Left hindlimb (tissue), 1 donor: ENCODE measurements at regions not wholly inside any gene's neighbourhood (a gene's known extent, or its start where the extent isn't known, plus 50 kb on each side); places are given as distances from the start of the nearest gene placed in this dataset.
"Not testable (repeated sequence)": the region's sequence is repeated elsewhere in the genome, so short reads cannot be mapped to it uniquely, and the experiment has no call there.

Experiments
- DNase-seq: peaks from one replicate; pipeline ENCODE4 v3.0.0-alpha.2; 2018

- DNase-seq: no peak
Observed at GRCh38 chr3:3433711-3434110, 254.2 kb upstream of the CRBN start.

GRCh38 chr3:3429841-3430240 is 250.3 kb upstream of the CRBN start:
- DNase-seq: no peak

- DNase-seq: not testable (repeated sequence)
Observed at GRCh38 chr3:3407707-3408106, 228.2 kb upstream of the CRBN start.

GRCh38 chr3:3405131-3405530 is 225.6 kb upstream of the CRBN start:
- DNase-seq: no peak

- no peak for DNase-seq
Observed at GRCh38 chr3:3403700-3404099, 224.2 kb upstream of the CRBN start.

- DNase-seq: no peak
Observed at GRCh38 chr3:3392946-3393345, 213.5 kb upstream of the CRBN start.

- no peak for DNase-seq
Observed at GRCh38 chr3:3383461-3383860, 204.0 kb upstream of the CRBN start.

- no peak for DNase-seq
Observed at GRCh38 chr3:3372210-3372777, 192.8 kb upstream of the CRBN start.

GRCh38 chr3:3368306-3368705 is 188.8 kb upstream of the CRBN start:
- no peak for DNase-seq

GRCh38 chr3:3366386-3366785 is 186.9 kb upstream of the CRBN start:
- DNase-seq: peak; percentile 58

GRCh38 chr3:3365716-3366115 is 186.2 kb upstream of the CRBN start:
- no peak for DNase-seq

- peak; percentile 43 for DNase-seq
Observed at GRCh38 chr3:3356846-3357245, 177.4 kb upstream of the CRBN start.

GRCh38 chr3:3355442-3355841 is 176.0 kb upstream of the CRBN start:
- DNase-seq: no peak

- no peak for DNase-seq
Observed at GRCh38 chr3:3353153-3353552, 173.7 kb upstream of the CRBN start.

GRCh38 chr3:3351226-3351625 is 171.7 kb upstream of the CRBN start:
- DNase-seq: no peak

- DNase-seq: not testable (repeated sequence)
Observed at GRCh38 chr3:3347056-3347455, 167.6 kb upstream of the CRBN start.

- no peak for DNase-seq
Observed at GRCh38 chr3:3346556-3346955, 167.1 kb upstream of the CRBN start.

- DNase-seq: no peak
Observed at GRCh38 chr3:3342141-3342540, 162.7 kb upstream of the CRBN start.

- DNase-seq: no peak
Observed at GRCh38 chr3:3340965-3341895, 161.7 kb upstream of the CRBN start.

GRCh38 chr3:3340526-3340925 is 161.0 kb upstream of the CRBN start:
- no peak for DNase-seq

GRCh38 chr3:3335903-3336302 is 156.4 kb upstream of the CRBN start:
- no peak for DNase-seq

GRCh38 chr3:3334491-3334890 is 155.0 kb upstream of the CRBN start:
- DNase-seq: no peak

GRCh38 chr3:3333571-3333970 is 154.1 kb upstream of the CRBN start:
- no peak for DNase-seq

- no peak for DNase-seq
Observed at GRCh38 chr3:3316521-3316920, 137.0 kb upstream of the CRBN start.

GRCh38 chr3:3315846-3316245 is 136.4 kb upstream of the CRBN start:
- DNase-seq: no peak
